ENCODE measurements at regions not wholly inside any gene's neighbourhood (a gene's known extent, or its start where the extent isn't known, plus 50 kb on each side); places are given as distances from the start of the nearest gene placed in this dataset.

GRCh38 chr13:39876258-39876657 is 220.8 kb downstream of the COG6 start:
- Histone ChIP-seq H3K4me1 (ENCODE audit: control insufficient read depth, insufficient read depth, low read length, unreplicated experiment) (peaks cover 31% of the 10 kb centered on the region), H3K27ac (ENCODE audit: low read depth, low read length) (peak overlapping the region; percentile 90), H3K79me2 (ENCODE audit: control insufficient read depth, insufficient read depth, low read length, unreplicated experiment) (no peaks in the 10 kb centered on the region), H3K4me3 (ENCODE audit: low read depth, low read length) (no peak overlapping the region), H3K36me3 (ENCODE audit: insufficient read depth, low read length) (no peaks in the 10 kb centered on the region), H3K27me3 (ENCODE audit: insufficient read depth, low read length) (no peaks in the 10 kb centered on the region), H2AFZ (ENCODE audit: low read length, unreplicated experiment) (peak overlapping the region; percentile 70)

- Histone ChIP-seq H2AFZ (ENCODE audit: low read length, unreplicated experiment) (peak overlapping the region; percentile 13), H3K4me3 (ENCODE audit: low read depth, low read length) (no peak overlapping the region), H3K79me2 (ENCODE audit: control insufficient read depth, insufficient read depth, low read length, unreplicated experiment) (no peaks in the 10 kb centered on the region), H3K27ac (ENCODE audit: low read depth, low read length) (peak overlapping the region; percentile 90; the same call in 1 of the 2 replicates), H3K4me1 (ENCODE audit: control insufficient read depth, insufficient read depth, low read length, unreplicated experiment) (peaks cover 31% of the 10 kb centered on the region), H3K27me3 (ENCODE audit: insufficient read depth, low read length) (no peaks in the 10 kb centered on the region), H3K36me3 (ENCODE audit: insufficient read depth, low read length) (no peaks in the 10 kb centered on the region)
Measured at GRCh38 chr13:39877134-39877533, 221.7 kb downstream of the COG6 start.

- H3K4me1 ChIP-seq (ENCODE audit: control insufficient read depth, insufficient read depth, low read length, unreplicated experiment): peaks cover 26% of the 10 kb centered on the region
- H3K27me3 ChIP-seq (ENCODE audit: insufficient read depth, low read length): no peaks in the 10 kb centered on the region
- no peaks in the 10 kb centered on the region for H3K79me2 ChIP-seq (ENCODE audit: control insufficient read depth, insufficient read depth, low read length, unreplicated experiment)
- no peak overlapping the region for H3K4me3 ChIP-seq (ENCODE audit: low read depth, low read length)
- H2AFZ ChIP-seq (ENCODE audit: low read length, unreplicated experiment): no peak overlapping the region
- H3K36me3 ChIP-seq (ENCODE audit: insufficient read depth, low read length): no peaks in the 10 kb centered on the region
- no peak overlapping the region for H3K27ac ChIP-seq (ENCODE audit: low read depth, low read length)
Measured at GRCh38 chr13:39879286-39880035, 224.0 kb downstream of the COG6 start.

GRCh38 chr13:39881383-39881782 is 225.9 kb downstream of the COG6 start:
- Histone ChIP-seq H3K4me1 (ENCODE audit: control insufficient read depth, insufficient read depth, low read length, unreplicated experiment) (peaks cover 9% of the 10 kb centered on the region), H2AFZ (ENCODE audit: low read length, unreplicated experiment) (no peak overlapping the region), H3K36me3 (ENCODE audit: insufficient read depth, low read length) (no peaks in the 10 kb centered on the region), H3K4me3 (ENCODE audit: low read depth, low read length) (no peak overlapping the region), H3K27ac (ENCODE audit: low read depth, low read length) (no peak overlapping the region), H3K79me2 (ENCODE audit: control insufficient read depth, insufficient read depth, low read length, unreplicated experiment) (no peaks in the 10 kb centered on the region), H3K27me3 (ENCODE audit: insufficient read depth, low read length) (no peaks in the 10 kb centered on the region)

- Histone ChIP-seq H3K4me1 (ENCODE audit: control insufficient read depth, insufficient read depth, low read length, unreplicated experiment) (peaks cover 4% of the 10 kb centered on the region), H3K27me3 (ENCODE audit: insufficient read depth, low read length) (no peaks in the 10 kb centered on the region), H2AFZ (ENCODE audit: low read length, unreplicated experiment) (no peak overlapping the region), H3K36me3 (ENCODE audit: insufficient read depth, low read length) (no peaks in the 10 kb centered on the region), H3K4me3 (ENCODE audit: low read depth, low read length) (no peak overlapping the region), H3K79me2 (ENCODE audit: control insufficient read depth, insufficient read depth, low read length, unreplicated experiment) (no peaks in the 10 kb centered on the region), H3K27ac (ENCODE audit: low read depth, low read length) (no peak overlapping the region)
Measured at GRCh38 chr13:39881887-39882286, 226.4 kb downstream of the COG6 start.

GRCh38 chr13:39884166-39884565 is 228.7 kb downstream of the COG6 start:
- Histone ChIP-seq H3K27me3 (ENCODE audit: insufficient read depth, low read length) (no peaks in the 10 kb centered on the region), H2AFZ (ENCODE audit: low read length, unreplicated experiment) (no peak overlapping the region), H3K4me3 (ENCODE audit: low read depth, low read length) (no peak overlapping the region), H3K79me2 (ENCODE audit: control insufficient read depth, insufficient read depth, low read length, unreplicated experiment) (no peaks in the 10 kb centered on the region), H3K27ac (ENCODE audit: low read depth, low read length) (no peak overlapping the region), H3K36me3 (ENCODE audit: insufficient read depth, low read length) (no peaks in the 10 kb centered on the region), H3K4me1 (ENCODE audit: control insufficient read depth, insufficient read depth, low read length, unreplicated experiment) (peaks cover 4% of the 10 kb centered on the region)

- Histone ChIP-seq H3K79me2 (ENCODE audit: control insufficient read depth, insufficient read depth, low read length, unreplicated experiment) (no peaks in the 10 kb centered on the region), H3K36me3 (ENCODE audit: insufficient read depth, low read length) (no peaks in the 10 kb centered on the region), H3K27ac (ENCODE audit: low read depth, low read length) (no peak overlapping the region), H3K4me3 (ENCODE audit: low read depth, low read length) (no peak overlapping the region), H3K4me1 (ENCODE audit: control insufficient read depth, insufficient read depth, low read length, unreplicated experiment) (peaks cover 11% of the 10 kb centered on the region), H3K27me3 (ENCODE audit: insufficient read depth, low read length) (no peaks in the 10 kb centered on the region), H2AFZ (ENCODE audit: low read length, unreplicated experiment) (no peak overlapping the region)
Measured at GRCh38 chr13:39886336-39886735, 230.9 kb downstream of the COG6 start.

GRCh38 chr13:39887387-39887786 is 231.9 kb downstream of the COG6 start:
- H2AFZ ChIP-seq (ENCODE audit: low read length, unreplicated experiment): no peak overlapping the region
- peaks cover 11% of the 10 kb centered on the region for H3K4me1 ChIP-seq (ENCODE audit: control insufficient read depth, insufficient read depth, low read length, unreplicated experiment)
- no peak overlapping the region for H3K4me3 ChIP-seq (ENCODE audit: low read depth, low read length)
- H3K27me3 ChIP-seq (ENCODE audit: insufficient read depth, low read length): no peaks in the 10 kb centered on the region
- no peaks in the 10 kb centered on the region for H3K36me3 ChIP-seq (ENCODE audit: insufficient read depth, low read length)
- no peaks in the 10 kb centered on the region for H3K79me2 ChIP-seq (ENCODE audit: control insufficient read depth, insufficient read depth, low read length, unreplicated experiment)
- H3K27ac ChIP-seq (ENCODE audit: low read depth, low read length): no peak overlapping the region

GRCh38 chr13:39888865-39889810 is 233.7 kb downstream of the COG6 start:
- H3K79me2 ChIP-seq (ENCODE audit: control insufficient read depth, insufficient read depth, low read length, unreplicated experiment): no peaks in the 10 kb centered on the region
- peaks cover 11% of the 10 kb centered on the region for H3K4me1 ChIP-seq (ENCODE audit: control insufficient read depth, insufficient read depth, low read length, unreplicated experiment)
- no peaks in the 10 kb centered on the region for H3K27me3 ChIP-seq (ENCODE audit: insufficient read depth, low read length)
- no peak overlapping the region for H3K4me3 ChIP-seq (ENCODE audit: low read depth, low read length)
- H3K27ac ChIP-seq (ENCODE audit: low read depth, low read length): no peak overlapping the region
- H3K36me3 ChIP-seq (ENCODE audit: insufficient read depth, low read length): no peaks in the 10 kb centered on the region
- H2AFZ ChIP-seq (ENCODE audit: low read length, unreplicated experiment): no peak overlapping the region

GRCh38 chr13:39890537-39890936 is 235.1 kb downstream of the COG6 start:
- Histone ChIP-seq H3K27me3 (ENCODE audit: insufficient read depth, low read length) (no peaks in the 10 kb centered on the region), H3K36me3 (ENCODE audit: insufficient read depth, low read length) (no peaks in the 10 kb centered on the region), H3K4me3 (ENCODE audit: low read depth, low read length) (no peak overlapping the region), H3K27ac (ENCODE audit: low read depth, low read length) (no peak overlapping the region), H3K4me1 (ENCODE audit: control insufficient read depth, insufficient read depth, low read length, unreplicated experiment) (peaks cover 15% of the 10 kb centered on the region), H2AFZ (ENCODE audit: low read length, unreplicated experiment) (no peak overlapping the region), H3K79me2 (ENCODE audit: control insufficient read depth, insufficient read depth, low read length, unreplicated experiment) (no peaks in the 10 kb centered on the region)
